ENCODE measurements at regions not wholly inside any gene's neighbourhood (a gene's known extent, or its start where the extent isn't known, plus 50 kb on each side); places are given as distances from the start of the nearest gene placed in this dataset.

GRCh38 chr13:76048131-76048530 lies 412.0 kb downstream of the LMO7 start:
- no peak for ATAC-seq (replicated peaks)
- H3K27me3 Mint-ChIP-seq: peaks cover 4% of the 10 kb centered on the region
- no peak overlapping the region for H3K27ac Mint-ChIP-seq
- H3K36me3 Mint-ChIP-seq (ENCODE audit: low read depth): no peaks in the 10 kb centered on the region
- no peaks in the 10 kb centered on the region for H3K9me3 Mint-ChIP-seq
- no peaks in the 10 kb centered on the region for H3K4me1 Mint-ChIP-seq
- H3K4me3 Mint-ChIP-seq: no peak overlapping the region

- H3K4me1 Mint-ChIP-seq: no peaks in the 10 kb centered on the region
- no peak for ATAC-seq (replicated peaks)
- no peak overlapping the region for H3K27ac Mint-ChIP-seq
- H3K27me3 Mint-ChIP-seq: no peaks in the 10 kb centered on the region
- no peak overlapping the region for H3K4me3 Mint-ChIP-seq
- no peaks in the 10 kb centered on the region for H3K36me3 Mint-ChIP-seq (ENCODE audit: low read depth)
- no peaks in the 10 kb centered on the region for H3K9me3 Mint-ChIP-seq
Observed at GRCh38 chr13:76043874-76044273, 407.7 kb downstream of the LMO7 start.

DNA sequence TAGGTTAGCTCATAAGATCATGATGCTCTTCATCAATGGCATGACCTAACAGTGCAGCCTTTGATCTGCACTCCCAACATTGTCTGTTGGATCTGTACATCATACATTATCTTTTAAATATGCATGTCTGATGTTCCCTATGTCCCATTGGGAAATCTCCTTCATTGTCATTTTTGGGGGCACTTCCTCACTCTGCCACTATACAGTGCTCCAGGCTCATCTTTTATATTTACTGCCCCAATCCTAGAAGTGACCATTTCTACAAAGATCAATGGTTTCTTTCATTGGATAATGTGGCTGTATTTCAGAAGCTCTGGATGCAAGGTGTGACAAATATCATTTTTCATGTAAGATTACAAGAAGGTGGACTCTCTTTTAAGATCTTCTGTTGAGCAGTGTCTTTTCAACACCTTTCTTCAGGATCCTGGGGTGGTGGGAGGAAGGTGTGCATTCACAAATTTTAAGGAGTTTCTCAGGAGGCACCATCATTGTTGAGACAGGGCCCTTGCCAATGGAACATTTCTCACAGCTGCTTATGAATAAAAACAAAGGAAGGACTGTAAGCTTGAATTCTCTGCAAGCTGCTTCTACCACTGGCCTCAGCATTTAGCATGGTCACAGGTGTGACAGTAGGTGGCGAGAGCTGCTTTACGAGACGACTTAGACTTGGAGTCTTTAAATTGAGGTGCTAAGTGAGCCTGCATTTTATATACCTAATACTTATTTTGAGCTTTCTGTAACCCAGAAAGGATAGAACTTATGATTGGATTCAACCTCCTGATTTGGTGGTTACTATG lies 403.0 kb downstream of the LMO7 start:
- H3K27me3 Mint-ChIP-seq: peaks cover 3% of the 10 kb centered on the region
- H3K9me3 Mint-ChIP-seq: no peaks in the 10 kb centered on the region
- no peak for ATAC-seq (replicated peaks)
- no peak overlapping the region for H3K27ac Mint-ChIP-seq
- no peaks in the 10 kb centered on the region for H3K4me1 Mint-ChIP-seq
- no peaks in the 10 kb centered on the region for H3K36me3 Mint-ChIP-seq (ENCODE audit: low read depth)
- H3K4me3 Mint-ChIP-seq: no peak overlapping the region

- H3K4me1 Mint-ChIP-seq: no peaks in the 10 kb centered on the region
Observed at GRCh38 chr13:76036176-76036575, 400.0 kb downstream of the LMO7 start.

GRCh38 chr13:76035711-76036110 lies 399.6 kb downstream of the LMO7 start:
- H3K9me3 Mint-ChIP-seq: no peaks in the 10 kb centered on the region
- no peaks in the 10 kb centered on the region for H3K36me3 Mint-ChIP-seq (ENCODE audit: low read depth)
- no peaks in the 10 kb centered on the region for H3K4me1 Mint-ChIP-seq
- H3K4me3 Mint-ChIP-seq: no peak overlapping the region
- peaks cover 10% of the 10 kb centered on the region for H3K27me3 Mint-ChIP-seq
- ATAC-seq (replicated peaks): no peak
- H3K27ac Mint-ChIP-seq: no peak overlapping the region

More at GRCh38 chr13:76036176-76036575, 400.0 kb downstream of the LMO7 start:
- H3K9me3 Mint-ChIP-seq: no peaks in the 10 kb centered on the region
- no peak for ATAC-seq (replicated peaks)
- peaks cover 10% of the 10 kb centered on the region for H3K27me3 Mint-ChIP-seq
- H3K27ac Mint-ChIP-seq: no peak overlapping the region
- no peaks in the 10 kb centered on the region for H3K36me3 Mint-ChIP-seq (ENCODE audit: low read depth)
- H3K4me3 Mint-ChIP-seq: no peak overlapping the region

GRCh38 chr13:76029706-76030105 lies 393.6 kb downstream of the LMO7 start:
- Mint-ChIP-seq H3K4me1 (no peaks in the 10 kb centered on the region), H3K9me3 (peaks cover 3% of the 10 kb centered on the region), H3K27ac (no peak overlapping the region), H3K4me3 (no peak overlapping the region), H3K27me3 (peaks cover 24% of the 10 kb centered on the region), H3K36me3 (ENCODE audit: low read depth) (no peaks in the 10 kb centered on the region)
- no peak for ATAC-seq (replicated peaks)

DNA sequence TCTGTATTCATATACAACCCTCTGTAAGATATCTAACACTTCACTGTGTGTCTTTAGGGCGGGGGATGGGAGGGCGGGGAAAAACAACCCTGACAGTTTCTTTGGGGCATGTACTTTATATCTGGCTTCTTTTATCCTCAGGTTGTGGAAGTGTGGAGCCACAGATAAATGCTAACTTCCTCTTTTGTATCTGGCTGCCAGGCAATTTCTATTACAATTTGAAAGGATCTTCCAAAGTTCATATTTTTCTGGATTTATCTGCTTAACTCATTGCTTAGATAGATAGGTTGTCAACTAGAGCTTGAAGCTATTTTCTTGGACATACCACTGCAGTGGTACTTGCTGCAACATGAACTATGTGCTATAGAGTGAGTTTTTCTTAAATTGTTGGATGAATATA lies 393.0 kb downstream of the LMO7 start:
- Mint-ChIP-seq H3K4me3 (no peak overlapping the region), H3K36me3 (ENCODE audit: low read depth) (no peaks in the 10 kb centered on the region), H3K9me3 (peaks cover 3% of the 10 kb centered on the region), H3K27ac (no peak overlapping the region), H3K4me1 (no peaks in the 10 kb centered on the region), H3K27me3 (peaks cover 24% of the 10 kb centered on the region)
- ATAC-seq (replicated peaks): no peak

DNA sequence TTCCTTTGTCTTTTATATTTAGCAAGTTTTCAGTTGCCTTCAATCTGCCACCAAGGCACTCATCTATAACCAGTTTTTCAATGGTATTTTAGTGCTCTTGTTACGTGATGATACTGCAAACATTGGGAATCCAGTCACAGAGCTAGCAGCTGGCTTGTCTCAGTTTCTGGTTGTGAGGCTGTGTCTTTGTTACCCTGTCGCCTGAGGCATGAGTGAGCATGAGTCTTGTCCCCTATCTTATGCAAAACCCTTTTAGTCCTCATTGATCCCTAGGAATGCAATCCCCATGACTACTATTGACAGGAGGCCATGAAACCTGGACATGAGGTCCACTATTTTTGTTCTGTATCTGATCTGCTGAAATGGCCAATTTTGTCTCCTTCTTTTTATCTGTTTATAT lies 391.0 kb downstream of the LMO7 start:
- Mint-ChIP-seq H3K36me3 (ENCODE audit: low read depth) (no peaks in the 10 kb centered on the region), H3K27ac (no peak overlapping the region), H3K27me3 (peaks cover 22% of the 10 kb centered on the region), H3K4me3 (no peak overlapping the region), H3K4me1 (no peaks in the 10 kb centered on the region), H3K9me3 (peaks cover 3% of the 10 kb centered on the region)
- ATAC-seq (replicated peaks): no peak

DNA sequence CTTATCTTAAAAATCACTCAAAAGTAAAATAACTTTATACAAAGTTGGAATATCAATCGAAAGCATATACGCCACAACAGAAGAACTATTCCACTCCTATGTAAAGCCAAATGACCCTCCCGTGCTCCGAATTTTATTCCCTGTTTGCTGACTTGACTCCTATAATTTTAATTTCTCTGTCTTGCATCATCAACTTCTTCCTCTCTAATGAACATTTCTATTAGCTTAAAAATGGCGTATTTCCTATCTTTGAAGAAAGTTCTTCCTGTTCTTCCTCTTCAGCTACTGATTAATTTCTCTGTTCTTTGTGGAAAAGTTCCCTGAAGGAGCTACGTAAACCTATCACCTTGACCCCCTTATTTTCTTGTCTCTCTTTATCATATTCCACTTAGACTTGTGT lies 389.3 kb downstream of the LMO7 start:
- H3K27ac Mint-ChIP-seq: no peak overlapping the region

GRCh38 chr13:76024151-76024550 lies 388.0 kb downstream of the LMO7 start:
- no peaks in the 10 kb centered on the region for H3K36me3 Mint-ChIP-seq (ENCODE audit: low read depth)
- H3K4me1 Mint-ChIP-seq: no peaks in the 10 kb centered on the region
- H3K27me3 Mint-ChIP-seq: peaks cover 15% of the 10 kb centered on the region
- H3K4me3 Mint-ChIP-seq: no peak overlapping the region
- peaks cover 3% of the 10 kb centered on the region for H3K9me3 Mint-ChIP-seq
- ATAC-seq (replicated peaks): no peak
- no peak overlapping the region for H3K27ac Mint-ChIP-seq

More for the DNA sequence above, 389.3 kb downstream of the LMO7 start:
- Mint-ChIP-seq H3K4me1 (no peaks in the 10 kb centered on the region), H3K36me3 (ENCODE audit: low read depth) (no peaks in the 10 kb centered on the region), H3K27me3 (peaks cover 15% of the 10 kb centered on the region), H3K4me3 (no peak overlapping the region), H3K9me3 (peaks cover 3% of the 10 kb centered on the region)
- ATAC-seq (replicated peaks): no peak

- Mint-ChIP-seq H3K9me3 (peaks cover 3% of the 10 kb centered on the region), H3K4me1 (no peaks in the 10 kb centered on the region), H3K36me3 (ENCODE audit: low read depth) (no peaks in the 10 kb centered on the region), H3K27ac (no peak overlapping the region), H3K27me3 (peaks cover 15% of the 10 kb centered on the region), H3K4me3 (no peak overlapping the region)
- no peak for ATAC-seq (replicated peaks)
Observed at GRCh38 chr13:76023652-76024051, 387.5 kb downstream of the LMO7 start.

DNA sequence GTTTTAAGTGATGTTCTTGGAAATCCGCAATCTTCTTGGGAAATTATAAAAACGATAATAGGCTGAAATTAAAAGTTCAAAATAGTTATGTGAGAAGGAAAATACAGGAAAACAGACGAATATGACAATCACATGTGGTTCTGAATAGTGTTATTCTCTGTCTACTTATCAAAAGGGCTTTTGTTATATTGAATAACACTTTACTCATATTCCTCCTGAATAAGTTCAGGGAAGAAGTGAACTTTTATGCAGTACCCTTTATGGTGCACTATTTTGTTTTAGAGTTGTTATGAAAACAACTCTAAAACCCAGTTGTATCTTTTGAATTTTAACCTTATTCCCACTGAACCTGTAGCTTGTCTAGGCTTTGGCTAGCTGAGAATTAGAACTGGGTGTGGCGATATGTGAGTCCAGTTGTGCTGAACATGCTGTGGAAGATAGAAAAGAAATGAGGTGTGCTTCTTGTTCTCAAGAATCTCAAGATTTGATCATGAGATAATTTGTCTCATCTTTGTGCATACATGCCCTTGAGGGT lies 384.4 kb downstream of the LMO7 start:
- Mint-ChIP-seq H3K9me3 (peaks cover 2% of the 10 kb centered on the region), H3K27ac (no peak overlapping the region), H3K36me3 (ENCODE audit: low read depth) (no peaks in the 10 kb centered on the region), H3K4me3 (no peak overlapping the region), H3K4me1 (no peaks in the 10 kb centered on the region), H3K27me3 (peaks cover 2% of the 10 kb centered on the region)
- no peak for ATAC-seq (replicated peaks)

DNA sequence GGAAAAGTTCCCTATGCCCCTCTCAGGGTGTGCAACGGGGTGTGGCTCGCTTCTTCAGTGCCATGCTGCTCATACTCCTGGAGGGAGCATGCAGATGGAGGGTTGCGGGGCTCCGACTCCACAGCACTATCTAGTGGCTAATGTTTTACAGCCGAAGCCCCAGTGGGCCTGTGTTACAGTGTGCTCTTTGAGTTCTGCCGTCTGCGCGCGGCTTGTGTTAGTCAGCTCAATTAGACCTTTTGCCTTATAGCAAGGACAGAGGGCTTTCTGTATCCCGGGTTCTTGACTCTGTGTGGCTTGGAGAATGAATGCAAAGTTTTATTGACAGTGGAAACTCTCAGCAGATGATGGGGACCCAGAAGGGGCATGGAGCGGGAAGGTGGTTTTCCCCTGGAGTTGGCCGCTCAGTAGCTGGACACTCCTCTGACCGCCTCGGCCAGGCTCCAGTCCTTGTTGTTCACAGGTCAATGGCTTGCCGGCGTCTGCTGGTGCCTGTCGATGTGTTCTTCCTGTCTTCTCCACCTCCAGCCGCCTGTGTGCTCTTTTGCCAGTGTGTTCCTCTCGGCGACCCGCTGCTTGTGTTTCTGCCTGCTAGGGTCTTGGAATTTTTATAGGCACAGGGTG lies 383.4 kb downstream of the LMO7 start:
- Mint-ChIP-seq H3K4me3 (no peak overlapping the region), H3K27me3 (no peaks in the 10 kb centered on the region), H3K4me1 (no peaks in the 10 kb centered on the region), H3K27ac (no peak overlapping the region), H3K36me3 (ENCODE audit: low read depth) (no peaks in the 10 kb centered on the region), H3K9me3 (no peaks in the 10 kb centered on the region)
- ATAC-seq (replicated peaks): no peak

- Mint-ChIP-seq H3K27me3 (no peaks in the 10 kb centered on the region), H3K36me3 (ENCODE audit: low read depth) (no peaks in the 10 kb centered on the region), H3K27ac (no peak overlapping the region), H3K4me3 (no peak overlapping the region), H3K9me3 (no peaks in the 10 kb centered on the region), H3K4me1 (no peaks in the 10 kb centered on the region)
- no peak for ATAC-seq (replicated peaks)
Observed at GRCh38 chr13:76017861-76018556, 381.9 kb downstream of the LMO7 start.
